ENCODE measurements at regions not wholly inside any gene's neighbourhood (a gene's known extent, or its start where the extent isn't known, plus 50 kb on each side); places are given as distances from the start of the nearest gene placed in this dataset.

- in situ Hi-C loops (cut with MboI; ENCODE audit: low pct_unique_long_range_greater_than_20kb, low sequenced_read_pairs, unreplicated experiment): no loop called here
- DNase-seq (ENCODE audit: low spot score): no peak
- TF ChIP-seq, protein P1, sequence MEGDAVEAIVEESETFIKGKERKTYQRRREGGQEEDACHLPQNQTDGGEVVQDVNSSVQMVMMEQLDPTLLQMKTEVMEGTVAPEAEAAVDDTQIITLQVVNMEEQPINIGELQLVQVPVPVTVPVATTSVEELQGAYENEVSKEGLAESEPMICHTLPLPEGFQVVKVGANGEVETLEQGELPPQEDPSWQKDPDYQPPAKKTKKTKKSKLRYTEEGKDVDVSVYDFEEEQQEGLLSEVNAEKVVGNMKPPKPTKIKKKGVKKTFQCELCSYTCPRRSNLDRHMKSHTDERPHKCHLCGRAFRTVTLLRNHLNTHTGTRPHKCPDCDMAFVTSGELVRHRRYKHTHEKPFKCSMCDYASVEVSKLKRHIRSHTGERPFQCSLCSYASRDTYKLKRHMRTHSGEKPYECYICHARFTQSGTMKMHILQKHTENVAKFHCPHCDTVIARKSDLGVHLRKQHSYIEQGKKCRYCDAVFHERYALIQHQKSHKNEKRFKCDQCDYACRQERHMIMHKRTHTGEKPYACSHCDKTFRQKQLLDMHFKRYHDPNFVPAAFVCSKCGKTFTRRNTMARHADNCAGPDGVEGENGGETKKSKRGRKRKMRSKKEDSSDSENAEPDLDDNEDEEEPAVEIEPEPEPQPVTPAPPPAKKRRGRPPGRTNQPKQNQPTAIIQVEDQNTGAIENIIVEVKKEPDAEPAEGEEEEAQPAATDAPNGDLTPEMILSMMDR (IDR thresholded peaks at IDR 0.05; ENCODE audit: extremely low read depth, insufficient read depth, missing control alignments): no peak
Observed at GRCh38 chr11:22459048-22459447, 120.9 kb downstream of the SLC17A6 start.

- in situ Hi-C loops (cut with MboI; ENCODE audit: low pct_unique_long_range_greater_than_20kb, low sequenced_read_pairs, unreplicated experiment): no loop called here
- no peak for DNase-seq (ENCODE audit: low spot score)
- TF ChIP-seq, protein P1 (IDR thresholded peaks at IDR 0.05; ENCODE audit: extremely low read depth, insufficient read depth, missing control alignments): no peak
Observed at GRCh38 chr11:22458161-22458560, 120.0 kb downstream of the SLC17A6 start.

- no peak for DNase-seq (ENCODE audit: low spot score)
- TF ChIP-seq, protein P1 (IDR thresholded peaks at IDR 0.05; ENCODE audit: extremely low read depth, insufficient read depth, missing control alignments): no peak
- in situ Hi-C loops (cut with MboI; ENCODE audit: low pct_unique_long_range_greater_than_20kb, low sequenced_read_pairs, unreplicated experiment): no loop called here
Observed at GRCh38 chr11:22456993-22457762, 119.0 kb downstream of the SLC17A6 start.

- in situ Hi-C loops (cut with MboI; ENCODE audit: low pct_unique_long_range_greater_than_20kb, low sequenced_read_pairs, unreplicated experiment): no loop called here
Observed at GRCh38 chr11:22454461-22455090, 116.4 kb downstream of the SLC17A6 start.

GRCh38 chr11:22449441-22449840, 111.3 kb downstream of the SLC17A6 start:
- no peak for DNase-seq (ENCODE audit: low spot score)

More at GRCh38 chr11:22454461-22455090, 116.4 kb downstream of the SLC17A6 start:
- no peak for DNase-seq (ENCODE audit: low spot score)
- TF ChIP-seq, protein P1 (IDR thresholded peaks at IDR 0.05; ENCODE audit: extremely low read depth, insufficient read depth, missing control alignments): no peak

DNA sequence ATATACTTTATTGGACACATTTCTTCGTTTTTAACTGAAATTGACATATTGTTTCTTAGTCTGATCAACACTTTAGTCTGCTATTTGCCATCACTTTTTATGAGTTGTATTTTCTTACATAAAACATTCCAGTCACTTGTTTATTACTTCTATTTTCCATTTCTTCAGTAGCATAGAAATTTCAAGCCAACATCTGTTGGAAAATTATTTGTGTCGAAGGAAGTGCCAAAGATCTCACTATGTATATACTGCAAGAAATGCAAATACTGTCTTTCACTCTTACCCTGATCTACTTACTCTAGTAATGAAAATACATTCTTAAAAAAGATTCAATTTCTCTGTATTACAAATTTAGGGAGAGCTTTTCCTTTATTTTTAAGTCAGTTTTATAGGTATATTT, 105.9 kb downstream of the SLC17A6 start:
- in situ Hi-C loops (cut with MboI; ENCODE audit: low pct_unique_long_range_greater_than_20kb, low sequenced_read_pairs, unreplicated experiment): no loop called here
- TF ChIP-seq, protein P1 (IDR thresholded peaks at IDR 0.05; ENCODE audit: extremely low read depth, insufficient read depth, missing control alignments): no peak
- no peak for DNase-seq (ENCODE audit: low spot score)

More at GRCh38 chr11:22449441-22449840, 111.3 kb downstream of the SLC17A6 start:
- TF ChIP-seq, protein P1 (IDR thresholded peaks at IDR 0.05; ENCODE audit: extremely low read depth, insufficient read depth, missing control alignments): no peak
- in situ Hi-C loops (cut with MboI; ENCODE audit: low pct_unique_long_range_greater_than_20kb, low sequenced_read_pairs, unreplicated experiment): no loop called here
